Uterus (tissue), 2 donors: ENCODE measurements at regions not wholly inside any gene's neighbourhood (a gene's known extent, or its start where the extent isn't known, plus 50 kb on each side); places are given as distances from the start of the nearest gene placed in this dataset.

Experiments used
- CTCF ChIP-seq, 4 experiments: fragments of 200-600 bp in 2 of 4; fragments of 450-650 bp in 2 of 4; sonication (generic) in 2 of 4; IDR thresholded peaks; one replicate each; pipeline ENCODE4 v1.5.1; 2016 to 2019; ENCODE audit warnings: antibody characterized with exemption in 4 of 4, mild to moderate bottlenecking in 2 of 4, moderate library complexity in 1 of 4
- POLR2A ChIP-seq, 2 donors: fragments of 450-650 bp; IDR thresholded peaks; one replicate each; pipeline ENCODE4 v1.6.1; 2016; ENCODE audit warnings: antibody characterized with exemption in 2 of 2, mild to moderate bottlenecking in 1 of 2, moderate library complexity in 1 of 2

GRCh38 chr15:62338497-62338896, 173.4 kb upstream of the C2CD4B start:
- TF ChIP-seq CTCF (IDR thresholded peaks at IDR 0.05) (no peak), POLR2A (IDR thresholded peaks at IDR 0.05) (no peak)
